Peyer's patch (tissue), 4 donors: ENCODE measurements at regions not wholly inside any gene's neighbourhood (a gene's known extent, or its start where the extent isn't known, plus 50 kb on each side); places are given as distances from the start of the nearest gene placed in this dataset.

Source experiments
- CTCF ChIP-seq, 6 experiments: fragments of 450-650 bp in 4 of 6; fragments of 200-600 bp in 2 of 6; sonication (generic) in 1 of 6; IDR thresholded peaks; one replicate each; pipeline ENCODE4 v1.5.1; 2017 to 2019; ENCODE audit warnings: antibody characterized with exemption in 6 of 6, mild to moderate bottlenecking in 3 of 6, moderate library complexity in 1 of 6
- POLR2A ChIP-seq, 2 donors: fragments of 450-650 bp; IDR thresholded peaks; one replicate each; pipeline ENCODE4 v1.5.1; 2017; ENCODE audit warnings: antibody characterized with exemption in 2 of 2, mild to moderate bottlenecking in 2 of 2, moderate library complexity in 2 of 2

DNA sequence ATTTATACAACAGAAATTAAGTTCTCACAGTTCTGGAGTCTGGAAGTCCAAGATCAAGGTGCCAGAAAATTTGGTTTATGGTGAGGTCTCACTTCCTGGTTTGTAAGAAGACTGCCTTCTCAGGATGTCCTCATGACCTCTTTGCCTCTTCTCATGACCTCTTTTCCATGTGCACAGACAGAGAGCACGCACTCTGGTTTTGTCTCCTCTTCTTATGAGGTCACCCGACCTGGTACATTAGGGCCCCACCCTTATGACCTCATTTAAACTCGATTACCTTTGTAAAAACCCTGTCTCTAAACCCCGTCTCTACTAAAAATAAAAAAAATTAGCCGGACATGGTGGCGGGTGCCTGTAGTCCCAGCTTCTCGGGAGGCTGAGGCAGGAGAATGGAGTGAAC lies 155.9 kb downstream of the KIT start:
- TF ChIP-seq CTCF (IDR thresholded peaks at IDR 0.05) (no peak), POLR2A (IDR thresholded peaks at IDR 0.05) (no peak)
